Cardiac muscle cell (in vitro differentiated cells and primary cell): ENCODE measurements at regions not wholly inside any gene's neighbourhood (a gene's known extent, or its start where the extent isn't known, plus 50 kb on each side); places are given as distances from the start of the nearest gene placed in this dataset.
A peak's percentile ranks its signal among the peaks of the same experiment; 100 is the strongest.

ENCODE experiments used
- DNase-seq, 2 donors: peaks; one replicate each; pipeline versions ENCODE4 v3.0.0 to v3.0.0-alpha.2; 2010 to 2017; ENCODE audit warnings: low read depth in 1 of 2, low spot score in 1 of 2
- H3K27ac ChIP-seq: fragments of 200-600 bp; sonication (generic); 2 replicates; pipeline ENCODE4 v1.5.1; 2016
- H3K27me3 ChIP-seq: fragments of 200-600 bp; sonication (generic); 2 replicates; pipeline ENCODE4 v1.6.0; 2016; ENCODE audit warnings: control low read depth
- H3K36me3 ChIP-seq: fragments of 200-600 bp; sonication (generic); 2 replicates; pipeline ENCODE4 v1.5.1; 2016; ENCODE audit warnings: control low read depth
- H3K4me1 ChIP-seq: fragments of 200-600 bp; sonication (generic); 2 replicates; pipeline ENCODE4 v1.8.1; 2017; ENCODE audit warnings: low read depth, mild to moderate bottlenecking, mixed run types
- H3K4me3 ChIP-seq: fragments of 200-600 bp; sonication (generic); 2 replicates; pipeline ENCODE4 v1.5.1; 2016; ENCODE audit warnings: mild to moderate bottlenecking
- H3K9me3 ChIP-seq: fragments of 200-600 bp; sonication (generic); 2 replicates; pipeline ENCODE4 v1.5.1; 2017; ENCODE audit warnings: low read depth, mild to moderate bottlenecking, control low read depth
- CTCF ChIP-seq: IDR thresholded peaks from 2 replicates; pipeline ENCODE4 v1.5.1; 2012; ENCODE audit warnings: low read depth, mild to moderate bottlenecking, low read length

- H3K27ac ChIP-seq = no peak overlapping the region
- no peaks in the 10 kb centered on the region for H3K27me3 ChIP-seq
- no peaks in the 10 kb centered on the region for H3K9me3 ChIP-seq
- H3K36me3 ChIP-seq = no peaks in the 10 kb centered on the region
- H3K4me1 ChIP-seq = peaks cover 18% of the 10 kb centered on the region
- TF ChIP-seq CTCF = no peak
- DNase-seq = peak in 1 of 2 donors; percentile 40
- no peak overlapping the region for H3K4me3 ChIP-seq
Measured at GRCh38 chr4:79492148-79492547, 84.1 kb upstream of the GK2 start.

- no peak for TF ChIP-seq CTCF
- no peak for DNase-seq
- Histone ChIP-seq H3K4me1 (no peaks in the 10 kb centered on the region), H3K36me3 (no peaks in the 10 kb centered on the region), H3K4me3 (no peak overlapping the region), H3K27me3 (no peaks in the 10 kb centered on the region), H3K9me3 (no peaks in the 10 kb centered on the region), H3K27ac (no peak overlapping the region)
Measured at GRCh38 chr4:79489506-79489905, 81.5 kb upstream of the GK2 start.

- Histone ChIP-seq H3K4me1 (no peaks in the 10 kb centered on the region), H3K36me3 (no peaks in the 10 kb centered on the region), H3K9me3 (no peaks in the 10 kb centered on the region), H3K27me3 (no peaks in the 10 kb centered on the region), H3K4me3 (no peak overlapping the region), H3K27ac (no peak overlapping the region)
- TF ChIP-seq CTCF = no peak
- DNase-seq = no peak
Measured at GRCh38 chr4:79476196-79476595, 68.2 kb upstream of the GK2 start.

- no peak overlapping the region for H3K4me3 ChIP-seq
- no peak for DNase-seq
- H3K27me3 ChIP-seq = no peaks in the 10 kb centered on the region
- no peaks in the 10 kb centered on the region for H3K36me3 ChIP-seq
- H3K4me1 ChIP-seq = no peaks in the 10 kb centered on the region
- TF ChIP-seq CTCF = no peak
- H3K9me3 ChIP-seq = no peaks in the 10 kb centered on the region
- H3K27ac ChIP-seq = no peak overlapping the region
Measured at GRCh38 chr4:79473439-79473724, 65.4 kb upstream of the GK2 start.

GRCh38 chr4:79472693-79473438, 64.8 kb upstream of the GK2 start:
- TF ChIP-seq CTCF = no peak
- Histone ChIP-seq H3K27ac (no peak overlapping the region), H3K4me1 (no peaks in the 10 kb centered on the region), H3K36me3 (no peaks in the 10 kb centered on the region), H3K9me3 (no peaks in the 10 kb centered on the region), H3K4me3 (no peak overlapping the region), H3K27me3 (no peaks in the 10 kb centered on the region)
- no peak for DNase-seq
